Inflammatory macrophage treated with lipopolysaccharide for 4 hours (primary cell): ENCODE measurements at regions not wholly inside any gene's neighbourhood (a gene's known extent, or its start where the extent isn't known, plus 50 kb on each side); places are given as distances from the start of the nearest gene placed in this dataset.

Experiments used
- DNase-seq: peaks from one replicate; pipeline ENCODE4 v3.0.0-alpha.2; 2020

- DNase-seq, result no peak
These were observed 560.1 kb upstream of the TBX3 start for GRCh38 chr12:115243933-115244628.

- no peak for DNase-seq
These were observed 556.3 kb upstream of the TBX3 start for GRCh38 chr12:115240251-115240650.

- DNase-seq, result no peak
These were observed 551.9 kb upstream of the TBX3 start for GRCh38 chr12:115235880-115236279.

- DNase-seq, result no peak
These were observed 550.0 kb upstream of the TBX3 start for GRCh38 chr12:115233891-115234543.

GRCh38 chr12:115232455-115233156 is 548.6 kb upstream of the TBX3 start:
- no peak for DNase-seq

GRCh38 chr12:115230606-115231005 is 546.6 kb upstream of the TBX3 start:
- no peak for DNase-seq

- DNase-seq, result no peak
These were observed 545.5 kb upstream of the TBX3 start for GRCh38 chr12:115229517-115229916.

GRCh38 chr12:115228434-115228833 is 544.5 kb upstream of the TBX3 start:
- DNase-seq, result no peak

- DNase-seq, result no peak
These were observed 543.2 kb upstream of the TBX3 start for GRCh38 chr12:115227137-115227615.

- no peak for DNase-seq
These were observed 541.9 kb upstream of the TBX3 start for GRCh38 chr12:115225845-115226244.

GRCh38 chr12:115223991-115224390 is 540.0 kb upstream of the TBX3 start:
- no peak for DNase-seq

- DNase-seq, result no peak
These were observed 539.3 kb upstream of the TBX3 start for GRCh38 chr12:115223322-115223721.

GRCh38 chr12:115222220-115222619 is 538.2 kb upstream of the TBX3 start:
- DNase-seq, result no peak

GRCh38 chr12:115216301-115216700 is 532.3 kb upstream of the TBX3 start:
- DNase-seq, result no peak

GRCh38 chr12:115215544-115215943 is 531.6 kb upstream of the TBX3 start:
- DNase-seq, result no peak

- no peak for DNase-seq
These were observed 529.6 kb upstream of the TBX3 start for GRCh38 chr12:115213538-115214016.

- DNase-seq, result no peak
These were observed 529.1 kb upstream of the TBX3 start for GRCh38 chr12:115213118-115213517.

GRCh38 chr12:115212356-115212755 is 528.4 kb upstream of the TBX3 start:
- no peak for DNase-seq

GRCh38 chr12:115210533-115211252 is 526.7 kb upstream of the TBX3 start:
- DNase-seq, result no peak

GRCh38 chr12:115209230-115209629 is 525.3 kb upstream of the TBX3 start:
- DNase-seq, result no peak

GRCh38 chr12:115208098-115208497 is 524.1 kb upstream of the TBX3 start:
- no peak for DNase-seq

GRCh38 chr12:115207216-115207915 is 523.4 kb upstream of the TBX3 start:
- no peak for DNase-seq
